Middle frontal gyrus (tissue), 1 donor: ENCODE measurements at regions not wholly inside any gene's neighbourhood (a gene's known extent, or its start where the extent isn't known, plus 50 kb on each side); places are given as distances from the start of the nearest gene placed in this dataset.
"Not testable (repeated sequence)": the region's sequence is repeated elsewhere in the genome, so short reads cannot be mapped to it uniquely, and the experiment has no call there.

Experiments used
- DNase-seq: peaks from one replicate; pipeline ENCODE4 v3.0.0-alpha.2; 2015; ENCODE audit warnings: low spot score; ENCODE audit errors: extremely low spot score

DNA sequence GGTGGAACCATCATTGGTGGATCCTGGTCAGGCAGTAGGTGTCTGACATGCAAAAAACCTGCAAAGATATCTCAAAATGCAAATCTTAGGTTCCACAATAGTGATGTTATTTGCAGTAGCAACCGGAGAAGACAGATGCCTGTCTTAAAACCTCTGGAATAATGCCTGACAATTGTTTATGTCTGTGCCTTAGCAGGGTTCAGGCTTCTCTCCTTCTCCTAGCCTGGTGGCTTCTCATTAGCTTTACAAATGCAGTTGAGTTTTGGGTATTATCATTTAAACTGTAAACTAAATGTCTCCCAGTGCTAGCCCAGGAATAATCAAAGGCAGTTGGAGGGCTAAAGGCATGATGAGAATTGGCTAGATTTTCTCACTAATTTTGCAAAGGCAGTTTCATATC is 146.3 kb upstream of the NRG3 start:
- DNase-seq, result no peak

GRCh38 chr10:81730891-81731290 is 144.1 kb upstream of the NRG3 start:
- DNase-seq, result no peak

DNA sequence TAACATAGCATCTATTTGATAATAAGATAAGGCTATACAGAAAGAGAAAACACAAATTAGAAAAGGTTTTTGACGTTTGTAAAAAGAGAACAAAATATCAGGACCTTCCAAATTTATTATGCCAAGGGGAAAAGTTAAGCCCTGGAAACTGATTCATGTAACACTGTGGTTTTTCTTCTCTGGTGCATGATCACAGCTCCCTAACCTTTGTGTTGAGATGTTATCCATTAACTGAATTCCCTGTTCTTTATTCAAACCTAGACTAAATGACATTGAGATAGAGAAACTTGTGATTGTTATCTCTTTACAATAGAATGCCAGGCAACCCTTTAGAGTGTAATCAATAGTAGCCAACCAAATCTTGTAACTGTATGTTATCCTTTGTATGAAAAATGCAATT is 141.5 kb upstream of the NRG3 start:
- no peak for DNase-seq

- not testable (repeated sequence) for DNase-seq
These were observed 139.8 kb upstream of the NRG3 start for GRCh38 chr10:81735167-81735566.

- no peak for DNase-seq
These were observed 115.9 kb upstream of the NRG3 start for GRCh38 chr10:81759111-81759510.

- no peak for DNase-seq
These were observed 90.8 kb upstream of the NRG3 start for GRCh38 chr10:81784111-81784597.

DNA sequence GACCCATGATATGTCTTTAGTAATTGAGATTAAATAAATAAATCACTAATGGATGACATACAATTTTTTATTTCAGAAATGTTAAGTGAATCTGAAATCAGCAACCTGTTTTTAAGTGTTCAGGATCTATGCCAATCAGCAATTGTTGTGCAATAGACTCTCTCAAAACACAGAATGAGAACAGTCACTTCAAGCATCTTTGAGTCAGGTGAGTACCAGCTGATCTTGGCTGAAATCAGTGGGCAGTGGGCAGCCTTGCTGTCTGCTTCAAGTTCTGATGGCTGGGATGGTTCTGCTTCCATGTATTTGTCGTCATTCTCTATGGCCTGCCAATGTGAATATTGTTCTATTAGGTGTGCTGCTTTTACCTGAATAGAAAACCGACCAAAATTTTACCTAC is 82.3 kb upstream of the NRG3 start:
- DNase-seq, result no peak

- no peak for DNase-seq
These were observed 68.2 kb upstream of the NRG3 start for GRCh38 chr10:81806842-81807241.

DNA sequence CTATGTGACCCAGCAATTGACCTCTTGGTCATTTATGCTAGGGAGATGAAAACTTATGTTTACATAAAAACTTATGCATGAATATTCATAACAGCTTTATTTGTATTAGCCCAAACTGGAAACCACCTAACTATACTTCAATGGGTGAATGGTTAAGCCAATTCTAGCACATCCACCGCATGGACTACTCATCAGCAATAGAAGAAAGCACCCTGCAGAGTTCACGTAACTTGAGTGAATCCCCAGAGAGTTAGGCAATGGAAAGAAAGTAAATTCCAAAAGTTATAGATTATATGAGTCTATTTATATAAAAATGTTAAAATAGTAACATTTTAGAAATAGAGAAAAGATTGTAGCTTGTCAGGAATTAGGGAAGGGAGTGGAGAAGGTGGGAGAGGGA is 60.2 kb upstream of the NRG3 start:
- DNase-seq, result no peak

GRCh38 chr10:81817596-81818170 is 57.3 kb upstream of the NRG3 start:
- no peak for DNase-seq

DNA sequence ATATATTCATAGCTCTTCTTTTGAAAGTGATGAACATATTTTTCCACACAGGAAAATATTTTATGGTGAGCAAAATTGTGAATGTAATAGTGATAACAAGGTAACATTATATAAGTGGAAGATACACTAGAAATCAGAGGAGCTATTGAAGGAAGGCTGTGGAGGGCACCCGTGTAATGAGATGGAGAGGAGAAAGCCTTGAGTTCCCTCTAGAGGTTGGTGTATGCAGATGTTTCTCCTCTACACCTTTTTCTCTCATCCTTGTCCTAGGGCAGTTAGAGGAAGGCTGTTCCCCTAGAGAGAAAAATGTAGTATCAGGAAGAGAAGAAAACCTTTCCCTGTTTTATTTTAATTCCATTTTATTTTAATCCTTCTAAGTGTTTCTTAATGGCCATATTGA is 54.6 kb upstream of the NRG3 start:
- DNase-seq, result no peak
